ENCODE measurements at regions not wholly inside any gene's neighbourhood (a gene's known extent, or its start where the extent isn't known, plus 50 kb on each side); places are given as distances from the start of the nearest gene placed in this dataset.

DNA sequence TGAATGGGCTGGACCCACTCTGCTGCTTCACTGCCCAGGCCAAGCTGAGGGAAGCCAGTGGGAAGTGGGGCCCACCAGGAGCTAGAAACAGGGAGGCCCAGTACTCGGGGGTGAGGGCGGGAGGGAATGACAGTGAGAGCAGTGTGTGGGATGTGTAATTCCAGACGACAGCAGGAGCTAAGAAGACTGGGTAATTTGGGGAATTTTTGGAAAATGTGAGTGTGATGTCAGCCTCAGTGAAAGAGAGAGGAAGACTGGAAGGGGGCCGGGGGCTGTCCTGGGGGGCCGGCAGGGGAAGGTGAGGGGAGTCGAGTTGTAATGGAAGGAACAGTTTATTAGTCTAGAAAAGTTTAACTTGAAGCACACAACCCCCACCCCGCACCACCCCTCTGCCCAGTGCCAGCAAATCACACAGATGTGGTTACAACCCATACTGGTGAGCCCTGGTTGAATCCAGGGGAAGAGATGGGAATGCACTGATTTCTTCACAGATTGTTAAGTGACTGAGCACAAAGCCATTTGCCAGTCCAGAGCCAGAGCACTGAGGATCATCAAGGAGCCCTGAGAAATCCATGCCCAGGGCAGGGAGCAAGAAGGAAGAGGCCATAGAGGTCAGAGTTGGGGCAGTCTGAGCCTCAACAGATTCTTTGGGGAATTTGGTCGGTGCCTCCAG is 76.7 kb upstream of the PKDCC start:
- DNase-seq = peak in 1 of 2 donors; percentile 3

GRCh38 chr2:41972179-41972578 is 75.6 kb upstream of the PKDCC start:
- DNase-seq = no peak

DNA sequence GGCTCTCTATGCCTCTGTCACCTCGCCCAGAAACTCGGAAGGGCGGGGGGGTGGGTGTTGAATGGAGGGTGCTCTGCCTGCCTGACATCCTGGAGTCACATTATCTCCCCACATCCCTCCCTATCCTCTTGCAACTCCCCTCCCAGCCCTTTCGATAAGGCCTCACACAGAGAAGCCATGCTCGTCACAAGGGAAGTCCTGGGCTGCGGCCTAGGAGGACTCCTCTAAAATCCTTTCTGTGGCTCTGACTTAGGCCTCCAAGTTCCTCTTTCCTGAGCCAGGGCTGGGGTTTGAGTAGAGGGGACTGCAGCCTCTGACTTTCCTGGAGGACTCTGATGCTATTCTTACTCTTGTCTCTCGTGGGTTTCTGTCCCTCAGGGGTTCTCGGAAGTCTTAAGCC is 75.0 kb upstream of the PKDCC start:
- DNase-seq = no peak

GRCh38 chr2:41973871-41974270 is 74.0 kb upstream of the PKDCC start:
- no peak for DNase-seq

DNA sequence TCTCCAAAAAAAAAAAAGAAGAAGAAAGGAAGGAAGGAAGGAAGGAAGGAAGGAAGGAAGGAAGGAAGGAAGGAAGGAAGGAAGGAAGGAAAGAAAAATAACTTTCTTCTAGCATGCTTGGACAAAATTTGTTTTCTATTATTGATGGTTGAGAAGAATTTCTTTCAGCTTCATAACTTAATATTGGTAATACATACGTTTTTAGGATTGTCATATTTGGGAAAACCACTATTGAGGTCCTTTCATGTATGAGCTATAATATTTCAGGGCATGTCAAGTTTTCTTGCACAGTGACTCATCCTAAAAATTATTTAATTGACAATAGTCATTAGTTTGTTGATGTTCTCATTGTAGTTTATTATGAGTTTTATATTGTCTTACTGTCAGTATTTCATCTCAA is 66.4 kb upstream of the PKDCC start:
- no peak for DNase-seq

GRCh38 chr2:41985573-41986095 is 62.2 kb upstream of the PKDCC start:
- DNase-seq = no peak

GRCh38 chr2:41989501-41990180 is 58.2 kb upstream of the PKDCC start:
- DNase-seq = no peak

DNA sequence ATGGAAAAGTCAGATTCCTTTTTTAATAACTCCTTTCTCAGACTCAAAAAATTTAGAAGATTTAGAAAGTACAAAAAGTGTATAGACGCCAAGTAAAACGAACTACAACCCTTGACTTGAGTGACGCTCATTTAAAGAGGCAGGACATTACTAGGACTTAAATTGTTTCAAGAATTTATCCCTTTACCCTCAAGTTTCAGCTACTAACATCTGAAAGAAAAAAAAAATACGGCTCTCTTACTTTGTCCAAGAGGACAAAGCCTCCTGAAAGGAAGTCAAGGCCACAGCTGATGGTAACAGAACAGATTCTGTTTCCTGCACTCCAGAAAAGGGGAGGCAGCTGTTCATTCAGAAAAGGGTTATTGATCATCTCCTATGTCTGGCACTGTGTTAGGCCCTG is 57.6 kb upstream of the PKDCC start:
- no peak for DNase-seq

- DNase-seq = peak in 1 of 2 donors; percentile 6
These were observed 57.1 kb upstream of the PKDCC start for GRCh38 chr2:41990688-41991087.

DNA sequence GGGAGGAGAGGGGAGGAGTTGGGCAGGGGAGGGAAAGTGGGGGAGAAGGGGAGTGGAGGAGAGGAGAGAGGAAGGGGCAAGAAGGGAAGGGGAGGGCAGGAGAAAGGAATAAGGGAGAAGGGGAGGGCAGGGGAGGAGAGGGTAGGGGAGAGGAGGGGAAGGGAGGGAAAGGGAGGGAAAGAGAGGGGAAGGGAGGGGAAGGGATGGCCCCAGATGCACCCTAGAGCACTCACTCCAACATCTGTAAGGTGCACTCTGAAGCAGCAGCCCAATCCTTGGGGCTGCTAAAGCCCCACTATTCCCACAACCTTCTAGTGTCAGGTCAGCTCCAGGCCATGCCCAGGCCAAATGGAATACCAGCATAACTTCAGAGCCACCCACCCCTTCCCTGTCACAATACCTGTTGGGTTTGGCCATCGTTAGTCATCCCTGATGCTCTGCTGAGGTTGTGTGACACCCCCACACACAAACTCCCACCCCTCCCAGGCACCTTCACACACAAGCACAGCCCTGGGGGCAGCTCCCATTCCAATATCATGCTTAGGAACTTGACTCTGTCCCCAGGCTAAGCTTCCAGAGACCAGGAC is 55.7 kb upstream of the PKDCC start:
- DNase-seq = no peak

DNA sequence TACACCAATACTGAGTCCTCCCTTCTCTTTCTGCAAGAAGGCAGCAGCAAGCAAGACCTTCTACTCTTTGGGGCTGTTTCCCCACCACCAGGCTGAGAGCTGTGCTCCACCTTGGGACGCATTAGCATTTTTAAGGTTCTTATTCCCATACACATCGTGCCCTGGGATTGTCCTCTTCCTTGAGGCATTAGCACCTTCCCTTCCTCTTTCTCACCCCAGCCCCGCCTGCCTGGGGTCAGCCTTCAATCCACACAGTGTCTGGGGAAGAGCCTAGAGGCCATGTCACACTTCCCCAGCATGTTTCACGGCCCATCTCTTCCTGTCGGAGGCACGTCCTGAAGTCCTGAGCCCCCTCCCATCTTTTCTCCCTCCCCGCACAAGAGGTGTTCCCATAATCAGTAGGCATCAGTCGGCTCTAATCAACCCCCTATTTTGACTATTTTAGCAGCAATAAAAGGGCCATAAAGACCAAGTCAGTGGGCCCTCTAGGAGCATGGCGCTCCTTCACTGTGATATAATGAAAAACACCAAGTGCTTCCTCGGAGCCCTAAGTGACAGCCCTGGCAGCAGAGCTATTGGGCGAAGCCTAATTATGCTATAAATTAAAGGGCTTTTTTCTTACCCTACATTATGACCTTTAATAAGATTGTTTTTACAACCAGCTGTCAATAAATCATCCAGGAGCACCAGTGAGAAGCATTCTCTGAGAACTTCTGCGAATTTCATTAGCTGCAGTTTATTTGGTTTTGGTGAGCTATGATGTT is 55.0 kb upstream of the PKDCC start:
- DNase-seq = no peak

DNA sequence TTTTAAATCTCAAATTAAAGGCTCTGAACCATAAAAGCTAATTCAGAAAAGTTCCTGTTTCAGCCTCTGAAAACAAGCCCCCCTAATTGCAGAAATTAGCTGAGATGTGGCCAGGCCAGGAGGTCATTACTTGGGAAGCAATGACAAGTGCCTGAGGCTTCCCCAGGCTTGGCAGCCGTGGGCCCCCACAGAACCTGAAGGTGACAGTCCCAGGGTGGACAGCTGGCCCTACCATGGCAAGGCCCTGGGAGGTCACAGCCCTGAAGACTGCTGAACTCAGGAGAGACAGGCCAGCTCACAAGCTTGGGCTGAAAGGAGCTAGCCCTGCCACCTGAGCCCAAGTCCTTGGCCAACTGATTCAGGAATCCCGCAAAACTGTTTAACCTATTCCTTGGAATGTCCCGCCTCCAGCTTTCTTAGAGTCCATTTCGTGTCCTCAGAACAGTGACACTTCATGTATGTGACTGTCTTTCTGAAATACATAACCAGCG is 54.3 kb upstream of the PKDCC start:
- DNase-seq = no peak

DNA sequence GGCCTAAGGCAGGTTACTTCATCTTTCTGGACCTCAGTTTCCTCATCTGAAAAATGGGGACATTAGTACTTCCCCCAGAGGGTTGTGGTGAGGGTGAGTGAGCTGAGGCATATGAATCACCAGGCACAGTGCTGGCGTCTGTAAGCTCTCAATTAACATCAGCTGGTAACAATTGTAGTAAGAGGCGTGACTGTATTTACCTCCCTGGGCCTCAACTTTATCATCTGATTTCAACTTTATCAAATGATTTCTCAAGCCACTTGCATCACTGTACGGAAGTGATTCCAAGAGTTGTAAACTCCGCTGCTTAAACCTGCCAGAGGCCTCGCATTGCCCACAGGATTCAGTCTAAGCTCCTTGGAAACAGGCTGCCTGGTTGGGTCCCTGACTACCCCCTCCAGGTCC is 53.6 kb upstream of the PKDCC start:
- DNase-seq = peak in 1 of 2 donors; percentile 1

DNA sequence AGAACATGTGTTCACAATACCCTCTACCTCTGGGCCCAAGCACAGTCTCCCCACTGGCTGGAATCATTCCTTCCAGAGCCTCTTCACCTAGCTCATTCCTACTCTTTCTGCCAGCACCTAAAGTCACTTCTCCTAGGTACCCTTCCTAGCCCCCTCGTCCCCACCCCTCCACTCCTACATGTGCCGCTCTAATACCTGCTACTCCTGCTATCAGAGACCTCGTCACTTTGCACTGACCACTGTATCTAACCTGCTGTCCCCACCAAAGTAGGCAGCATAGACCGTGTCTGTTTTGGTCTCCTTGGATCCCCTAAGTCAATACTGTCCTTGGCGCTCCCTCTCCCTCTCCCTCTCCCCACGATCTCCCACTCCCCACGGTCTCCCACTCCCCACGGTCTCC is 53.2 kb upstream of the PKDCC start:
- DNase-seq = no peak

DNA sequence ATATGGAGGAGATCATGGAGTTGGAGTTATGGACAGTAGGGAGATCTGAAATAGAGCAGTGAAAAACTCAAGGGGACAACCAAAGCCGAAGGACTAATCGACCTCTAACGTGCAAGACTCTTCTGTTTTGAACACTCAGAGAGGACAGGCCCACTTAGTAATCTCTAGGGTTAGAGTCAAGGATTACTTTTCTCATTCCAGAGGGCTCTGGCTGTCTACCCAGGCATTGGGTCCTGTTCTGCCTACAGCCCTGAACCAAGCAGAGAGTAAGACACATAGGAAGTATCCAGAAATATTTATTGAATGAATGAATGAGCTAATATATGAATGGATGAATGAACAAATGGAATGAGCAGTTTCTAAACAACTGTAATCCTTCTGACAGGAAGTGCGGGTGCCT is 50.3 kb upstream of the PKDCC start:
- no peak for DNase-seq
